HG03139 (cell line): ENCODE measurements at regions not wholly inside any gene's neighbourhood (a gene's known extent, or its start where the extent isn't known, plus 50 kb on each side); places are given as distances from the start of the nearest gene placed in this dataset.
"Not testable (repeated sequence)": the region's sequence is repeated elsewhere in the genome, so short reads cannot be mapped to it uniquely, and the experiment has no call there.

ENCODE experiments used
- ATAC-seq: cut with Tn5 transposase; IDR thresholded peaks from one replicate; pipeline ENCODE4 v1.9.1; 2021; ENCODE audit not compliant: unreplicated experiment

GRCh38 chr5:85985167-85985566 lies 632.6 kb upstream of the COX7C start:
- no peak for ATAC-seq

GRCh38 chr5:85990998-85991397 lies 626.7 kb upstream of the COX7C start:
- ATAC-seq = no peak

GRCh38 chr5:85994653-85995052 lies 623.1 kb upstream of the COX7C start:
- ATAC-seq = not testable (repeated sequence)

GRCh38 chr5:85998656-85999055 lies 619.1 kb upstream of the COX7C start:
- no peak for ATAC-seq

GRCh38 chr5:86008293-86008692 lies 609.4 kb upstream of the COX7C start:
- no peak for ATAC-seq

- ATAC-seq = no peak
Measured at GRCh38 chr5:86008704-86009103, 609.0 kb upstream of the COX7C start.

GRCh38 chr5:86011937-86012336 lies 605.8 kb upstream of the COX7C start:
- ATAC-seq = no peak

- no peak for ATAC-seq
Measured at GRCh38 chr5:86029308-86029707, 588.4 kb upstream of the COX7C start.

- no peak for ATAC-seq
Measured at GRCh38 chr5:86030753-86031152, 587.0 kb upstream of the COX7C start.

GRCh38 chr5:86038566-86038965 lies 579.2 kb upstream of the COX7C start:
- no peak for ATAC-seq

- ATAC-seq = no peak
Measured at GRCh38 chr5:86039351-86039750, 578.4 kb upstream of the COX7C start.

GRCh38 chr5:86070719-86071118 lies 547.0 kb upstream of the COX7C start:
- no peak for ATAC-seq

GRCh38 chr5:86074297-86074696 lies 543.4 kb upstream of the COX7C start:
- no peak for ATAC-seq

GRCh38 chr5:86075139-86075538 lies 542.6 kb upstream of the COX7C start:
- ATAC-seq = no peak

GRCh38 chr5:86095092-86095491 lies 522.6 kb upstream of the COX7C start:
- ATAC-seq = no peak

GRCh38 chr5:86101966-86102365 lies 515.8 kb upstream of the COX7C start:
- no peak for ATAC-seq

GRCh38 chr5:86108825-86109224 lies 508.9 kb upstream of the COX7C start:
- ATAC-seq = no peak

GRCh38 chr5:86112249-86112648 lies 505.5 kb upstream of the COX7C start:
- ATAC-seq = no peak

GRCh38 chr5:86115164-86115563 lies 502.6 kb upstream of the COX7C start:
- ATAC-seq = no peak

- no peak for ATAC-seq
Measured at GRCh38 chr5:86118542-86118941, 499.2 kb upstream of the COX7C start.

- no peak for ATAC-seq
Measured at GRCh38 chr5:86124333-86124732, 493.4 kb upstream of the COX7C start.

GRCh38 chr5:86125731-86126601 lies 491.8 kb upstream of the COX7C start:
- ATAC-seq = no peak

GRCh38 chr5:86127696-86128095 lies 490.0 kb upstream of the COX7C start:
- ATAC-seq = no peak
